ENCODE measurements at regions not wholly inside any gene's neighbourhood (a gene's known extent, or its start where the extent isn't known, plus 50 kb on each side); places are given as distances from the start of the nearest gene placed in this dataset.
"Not testable (repeated sequence)": the region's sequence is repeated elsewhere in the genome, so short reads cannot be mapped to it uniquely, and the experiment has no call there.

DNA sequence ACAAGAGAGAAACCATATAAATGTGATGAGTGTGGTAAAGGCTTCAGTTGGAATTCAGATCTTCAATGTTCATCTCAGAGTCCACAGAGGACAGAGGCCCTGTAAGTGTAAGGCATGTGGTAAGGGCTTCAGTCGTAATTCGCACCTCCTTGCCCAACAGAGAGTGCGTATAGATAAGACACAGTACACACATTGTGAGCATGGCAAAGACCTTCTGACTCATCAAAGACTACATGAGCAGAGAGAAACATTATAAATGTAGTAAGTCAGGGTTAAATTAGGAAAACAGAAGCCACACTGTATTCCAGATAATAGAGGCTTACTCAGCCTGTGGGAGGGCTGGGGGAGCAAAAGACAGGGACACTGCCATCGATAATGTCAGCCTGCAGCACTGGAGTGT lies 98.1 kb upstream of the GPR39 start:
- DNase-seq (ENCODE audit: low read depth in 2 of 2), result not testable (repeated sequence)

DNA sequence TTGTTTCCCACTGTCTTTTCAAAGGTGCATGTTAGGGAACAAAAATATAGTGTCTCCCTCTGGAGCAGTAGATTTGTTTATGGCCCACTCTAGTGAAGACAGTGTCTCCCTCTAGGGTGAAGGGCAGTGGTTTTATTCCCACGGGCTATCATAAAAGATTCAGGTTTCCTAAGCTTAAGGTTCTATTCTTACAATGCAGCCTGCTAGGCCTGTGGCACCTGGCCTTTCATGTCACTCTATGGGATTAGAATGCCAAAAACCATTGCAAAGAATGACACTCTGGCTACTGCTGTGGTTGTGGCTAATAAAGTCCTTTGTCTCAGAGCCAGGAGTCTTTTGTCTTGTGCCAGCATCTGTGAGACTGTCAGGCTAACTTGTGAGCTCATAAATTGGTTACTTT lies 92.6 kb upstream of the GPR39 start:
- not testable (repeated sequence) for DNase-seq (ENCODE audit: low read depth in 2 of 2)

DNA sequence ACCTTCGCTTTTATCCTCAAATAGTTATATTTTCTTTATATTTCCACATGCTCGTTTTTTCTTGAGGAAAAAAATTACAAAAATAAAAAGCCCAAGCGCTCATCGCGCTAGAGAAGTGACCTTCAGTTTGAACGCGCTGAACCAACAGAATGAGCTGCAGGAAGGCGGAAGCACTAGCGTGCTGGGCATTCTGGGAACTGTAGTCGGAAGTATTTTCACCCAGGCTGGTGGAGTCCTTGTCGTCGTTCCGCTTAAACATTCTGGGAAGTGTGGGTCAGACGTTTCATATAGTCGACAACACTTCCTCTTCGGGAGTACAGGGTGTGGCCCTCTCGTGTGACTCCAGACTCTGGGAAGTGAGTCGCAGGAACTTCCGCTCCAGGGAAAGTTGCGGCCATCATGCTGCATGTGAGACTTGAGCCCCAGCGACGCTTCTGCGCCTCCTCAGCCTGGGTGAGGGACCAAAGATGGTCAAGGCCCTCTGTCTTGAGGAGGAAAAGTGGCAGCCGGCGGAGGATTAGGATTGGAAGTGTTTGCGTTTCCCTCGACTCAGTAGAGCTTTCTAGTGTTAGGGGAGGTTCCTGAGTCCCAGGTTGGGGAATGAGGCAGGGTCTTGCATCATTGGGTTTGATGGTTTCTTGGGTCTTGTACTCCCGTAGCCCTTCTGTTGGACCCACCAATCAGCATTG lies 84.1 kb upstream of the GPR39 start:
- not testable (repeated sequence) for DNase-seq (ENCODE audit: low read depth in 2 of 2)

DNA sequence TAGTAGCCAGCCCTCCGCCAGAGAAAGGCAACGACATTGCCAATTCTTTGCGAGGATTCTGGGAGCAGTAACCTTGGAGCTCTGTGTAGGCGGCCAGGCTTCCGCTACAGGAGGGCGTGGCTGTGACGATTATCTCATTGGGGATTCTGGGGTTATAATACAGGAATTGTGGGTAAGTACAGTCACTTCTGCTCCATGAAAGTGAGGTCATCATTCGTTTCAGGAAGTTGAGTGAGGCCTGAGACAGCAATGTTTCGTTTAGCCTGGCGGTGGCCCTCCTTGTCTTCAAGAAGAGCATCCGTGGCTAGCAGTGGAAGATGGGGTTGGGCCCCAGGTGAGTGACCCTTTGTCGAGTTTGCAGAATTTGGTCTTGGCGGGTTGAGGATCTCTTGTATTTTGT lies 79.5 kb upstream of the GPR39 start:
- not testable (repeated sequence) for DNase-seq (ENCODE audit: low read depth in 2 of 2)

DNA sequence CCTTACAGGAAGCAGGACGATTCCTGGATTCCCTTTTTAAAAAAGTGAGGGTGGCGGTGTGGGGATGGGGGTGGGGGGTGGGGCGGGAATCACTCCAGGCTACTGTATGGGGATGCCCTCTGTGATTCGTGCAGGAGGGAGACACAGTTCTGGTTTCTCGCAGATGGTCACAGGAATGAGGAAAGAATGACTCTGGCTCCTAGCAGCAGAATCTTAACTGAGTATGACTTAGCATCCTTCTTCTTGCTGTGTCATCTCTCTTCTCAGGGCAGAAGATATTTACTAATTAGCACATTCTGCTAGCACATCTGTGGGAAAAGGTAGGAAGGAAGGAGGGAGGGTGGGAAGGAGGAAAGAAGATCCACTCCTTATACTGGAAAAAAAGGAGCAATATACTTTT lies 78.8 kb upstream of the GPR39 start:
- DNase-seq (ENCODE audit: low read depth in 2 of 2), result not testable (repeated sequence)

DNA sequence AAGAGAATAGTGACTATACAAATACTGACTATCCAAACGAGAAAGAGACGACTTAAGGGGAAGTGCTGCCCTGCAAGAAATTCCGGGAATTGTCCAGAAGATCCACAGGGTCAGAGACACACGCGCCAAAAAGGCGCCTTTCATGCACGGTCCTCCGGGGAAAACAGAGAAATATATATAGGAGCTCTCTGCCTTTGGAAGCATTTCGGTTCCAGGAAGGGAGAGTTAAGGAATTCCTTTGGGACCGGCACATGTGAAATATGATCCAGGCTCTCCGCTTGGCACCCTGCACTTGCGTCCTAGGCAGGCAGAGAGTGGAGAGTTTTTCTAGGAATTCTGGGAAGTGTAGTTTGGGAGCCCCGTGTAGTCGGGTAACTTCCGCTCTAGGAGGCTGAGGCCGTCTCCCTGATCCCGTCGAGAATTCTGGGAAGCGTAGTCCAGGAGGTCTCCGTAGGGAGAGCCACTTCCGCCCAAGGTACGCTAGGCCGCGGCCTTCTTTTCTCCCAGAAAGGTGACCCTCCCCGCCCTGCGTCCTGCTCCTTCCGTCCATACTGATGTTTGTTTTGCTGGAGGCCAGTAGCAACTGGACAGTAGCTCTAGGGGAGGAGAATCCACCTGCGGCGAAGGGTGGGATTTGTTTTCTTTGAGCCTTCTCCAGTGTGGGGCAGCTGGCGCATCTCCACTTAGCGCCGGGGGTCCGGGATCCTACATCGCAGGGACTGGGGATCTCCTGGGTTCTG lies 69.4 kb upstream of the GPR39 start:
- DNase-seq (ENCODE audit: low read depth in 2 of 2), result not testable (repeated sequence)

DNA sequence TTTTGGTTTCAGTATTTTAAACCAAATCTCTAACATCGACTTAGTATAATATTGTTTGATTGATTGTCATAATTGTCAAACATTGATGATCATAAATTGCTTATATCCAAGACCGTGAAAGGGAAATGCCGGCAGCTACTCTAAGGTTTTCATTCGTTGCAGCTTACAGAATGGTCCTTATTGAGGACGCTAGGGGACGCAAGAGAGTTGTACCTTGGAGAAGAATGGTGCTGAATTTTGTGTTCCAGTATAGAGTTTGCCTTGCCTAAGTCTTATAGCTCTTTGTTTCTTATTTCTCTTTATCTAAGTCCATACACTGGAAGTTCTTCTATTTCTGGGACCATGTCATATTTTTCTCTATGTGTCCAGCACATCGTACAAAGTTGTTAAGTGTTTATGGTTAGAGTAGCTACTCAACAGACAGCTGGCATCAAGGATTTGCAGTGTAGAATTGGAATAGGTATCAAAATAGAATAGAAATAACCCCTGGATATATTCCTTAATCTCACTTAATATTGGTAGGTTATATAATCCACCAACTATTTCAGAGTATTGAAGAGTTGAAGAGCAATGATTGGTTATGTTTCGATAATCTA lies 67.4 kb upstream of the GPR39 start:
- not testable (repeated sequence) for DNase-seq (ENCODE audit: low read depth in 2 of 2)

DNA sequence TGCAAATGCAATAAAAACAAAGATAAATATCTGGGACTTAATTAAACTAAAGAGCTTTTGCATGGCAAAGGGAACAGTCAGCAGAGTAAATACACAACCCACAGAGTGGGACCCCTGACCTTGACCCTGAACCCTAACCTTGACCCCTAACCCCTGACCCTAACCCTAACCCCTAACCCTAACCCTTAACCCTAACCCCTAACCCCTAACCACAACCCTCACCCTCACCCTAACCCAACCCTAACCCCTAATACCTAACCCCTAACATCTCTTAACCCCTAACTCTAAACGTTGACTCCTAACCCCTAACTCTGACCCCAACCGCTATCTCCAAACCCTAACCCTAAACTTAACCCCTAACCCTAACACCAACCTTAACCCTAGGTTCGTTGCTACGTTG lies 64.9 kb upstream of the GPR39 start:
- not testable (repeated sequence) for DNase-seq (ENCODE audit: low read depth in 2 of 2)

DNA sequence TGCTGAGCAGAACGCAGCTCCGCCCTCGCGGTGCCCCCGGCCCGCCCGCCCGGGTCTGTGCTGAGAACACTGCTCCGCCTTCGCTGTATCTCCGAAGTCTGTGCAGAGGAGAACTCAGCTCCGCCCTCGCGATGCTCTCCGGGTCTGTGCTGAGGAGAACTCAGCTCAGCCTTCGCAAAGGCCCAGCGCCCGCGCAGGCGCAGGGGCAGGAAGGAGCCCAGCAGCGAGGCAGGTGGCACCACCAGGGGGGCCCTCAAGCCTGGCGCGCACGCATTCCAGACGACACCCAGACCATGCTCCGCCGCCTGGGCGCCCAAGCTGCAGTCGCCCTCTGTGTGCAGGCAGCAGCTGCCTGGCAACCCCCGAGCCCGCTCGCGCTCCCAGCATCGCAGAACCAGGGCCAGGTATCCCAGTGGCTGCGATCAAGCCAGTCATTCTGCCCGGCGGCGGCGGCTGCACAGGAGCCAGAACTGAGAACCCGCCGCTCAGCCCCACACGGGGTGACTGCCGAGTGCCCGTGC lies 64.1 kb upstream of the GPR39 start:
- DNase-seq (ENCODE audit: low read depth in 2 of 2), result not testable (repeated sequence)

DNA sequence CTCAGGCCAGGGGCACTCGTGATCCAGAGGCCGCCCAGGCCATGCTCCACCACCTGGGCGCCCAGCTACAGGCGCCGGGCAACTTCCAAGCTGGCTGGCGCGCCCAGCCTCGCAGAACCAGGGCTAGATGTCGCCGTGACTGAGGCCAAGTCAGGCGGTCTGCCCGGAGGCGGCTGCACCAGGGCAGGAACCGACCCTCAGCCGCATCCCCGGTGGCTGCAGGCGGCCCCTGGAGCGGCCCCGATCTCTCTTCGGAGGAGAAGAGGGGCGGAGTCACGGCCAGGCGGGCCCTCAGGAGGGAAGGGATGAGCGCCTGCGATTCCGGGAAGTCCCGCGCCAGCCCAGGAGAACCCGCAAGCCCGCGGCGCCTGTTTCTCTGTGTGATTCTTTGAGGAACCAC lies 63.2 kb upstream of the GPR39 start:
- DNase-seq (ENCODE audit: low read depth in 2 of 2), result not testable (repeated sequence)

DNA sequence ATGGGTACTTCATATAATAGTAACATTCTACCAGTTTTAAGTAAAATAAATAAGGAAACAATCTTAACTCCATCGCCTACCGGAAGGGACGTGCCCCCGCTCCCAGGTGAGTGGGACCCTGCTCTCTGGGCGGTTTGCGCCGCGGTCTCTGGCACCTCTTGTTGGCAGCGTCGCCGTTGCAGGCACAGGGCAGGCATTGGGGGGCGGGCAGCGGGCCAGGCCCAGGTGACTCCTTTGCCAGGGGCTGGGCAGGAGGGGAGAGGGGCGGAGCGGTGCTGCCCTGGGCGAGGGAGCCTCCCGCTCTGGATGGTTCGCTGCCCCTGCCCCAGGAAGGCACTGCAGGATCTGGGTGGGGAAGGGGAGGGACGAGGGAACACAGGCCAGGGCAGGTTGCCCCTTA lies 55.6 kb upstream of the GPR39 start:
- not testable (repeated sequence) for DNase-seq (ENCODE audit: low read depth in 2 of 2)

DNA sequence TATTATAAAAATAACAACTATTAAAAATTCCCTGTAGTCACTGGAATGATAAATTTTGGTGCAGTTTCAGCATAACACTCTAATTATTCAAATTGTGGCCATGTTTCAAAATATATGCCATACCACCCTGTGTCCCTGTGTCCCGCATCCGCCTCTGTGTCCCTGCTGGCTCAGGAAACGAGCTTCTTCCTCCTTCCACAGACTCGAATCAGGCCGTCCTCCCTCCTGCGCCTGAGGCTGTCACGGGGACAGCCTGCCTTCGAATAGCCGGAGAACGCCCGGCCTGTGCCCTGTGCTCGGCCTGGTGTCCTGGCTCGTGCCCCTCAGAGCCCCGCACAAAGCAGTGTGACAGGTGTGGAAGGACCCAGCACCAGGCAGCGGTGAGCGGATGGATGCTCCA lies 55.1 kb upstream of the GPR39 start:
- DNase-seq (ENCODE audit: low read depth in 2 of 2), result not testable (repeated sequence)

DNA sequence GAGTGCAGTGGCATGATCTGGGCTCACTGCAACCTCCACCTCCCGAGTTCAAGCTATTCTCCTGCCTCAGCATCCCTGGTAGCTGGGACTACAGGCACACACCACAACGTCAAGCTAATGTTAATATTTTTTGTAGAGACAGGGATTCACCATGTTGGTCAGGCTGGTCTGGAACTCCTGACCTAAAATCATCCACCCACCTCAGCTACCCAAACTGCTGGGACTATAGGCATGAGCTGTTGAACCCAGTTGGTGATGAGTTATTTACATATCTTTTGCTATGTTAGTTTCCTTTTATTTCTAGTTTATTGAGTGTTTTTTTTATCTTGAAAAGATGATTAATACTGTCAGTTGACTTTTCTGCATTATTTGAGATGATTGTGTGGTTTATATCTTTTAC lies 53.3 kb upstream of the GPR39 start:
- DNase-seq (ENCODE audit: low read depth in 2 of 2), result not testable (repeated sequence)

DNA sequence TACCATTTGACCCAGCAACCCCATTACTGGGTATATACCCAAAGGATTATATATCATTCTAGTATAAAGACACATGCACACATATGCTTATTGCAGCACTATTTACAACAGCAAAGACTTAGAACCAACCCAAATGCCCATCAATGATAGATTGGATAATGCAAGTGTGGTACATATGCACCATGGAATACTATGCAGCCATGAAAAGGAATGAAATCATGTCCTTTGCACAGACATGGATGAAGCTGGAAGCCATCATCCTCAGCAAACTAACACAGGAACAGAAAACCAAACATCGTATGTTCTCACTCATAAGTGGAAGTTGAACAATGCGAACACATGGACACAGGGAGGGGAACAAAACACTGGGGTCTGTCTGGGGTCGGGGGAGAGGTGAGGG lies 50.6 kb upstream of the GPR39 start:
- DNase-seq (ENCODE audit: low read depth in 2 of 2), result not testable (repeated sequence)

DNA sequence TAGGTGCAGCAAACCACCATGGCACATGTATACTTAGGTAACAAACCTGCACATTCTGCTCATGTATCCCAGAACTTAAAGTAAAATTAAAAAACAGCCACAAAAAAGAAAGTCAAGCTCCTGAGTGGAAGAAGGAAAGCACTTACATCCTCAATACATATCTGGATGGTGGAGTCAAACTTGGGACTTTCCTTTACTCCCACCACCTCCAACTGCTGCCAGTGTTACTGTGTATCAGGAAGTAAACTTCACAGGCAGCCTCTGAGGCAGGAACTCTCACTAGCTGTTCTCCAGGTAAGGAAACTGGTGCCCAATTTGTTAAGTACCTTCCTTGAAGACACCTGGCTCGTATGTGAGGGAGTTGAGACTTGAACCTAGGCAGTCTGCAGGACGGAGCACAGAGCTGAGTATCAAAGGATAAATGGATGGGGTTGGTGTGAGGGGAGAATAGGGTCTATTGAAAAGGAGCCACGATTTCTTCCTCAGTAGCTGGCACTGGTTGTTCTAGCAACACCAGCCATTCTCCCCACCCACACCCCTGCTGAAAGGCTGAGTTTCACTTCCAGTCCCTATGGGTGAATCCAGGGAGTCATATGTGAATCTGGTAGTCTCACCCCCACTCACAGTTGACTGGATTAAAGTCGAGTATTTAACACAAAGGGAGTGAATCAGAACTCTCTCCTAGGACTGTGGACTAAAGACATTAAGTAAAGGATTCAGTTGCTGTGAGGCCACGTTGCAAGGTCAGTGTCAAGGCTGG lies 50.0 kb upstream of the GPR39 start:
- no peak for DNase-seq (ENCODE audit: low read depth in 2 of 2)
